ENCODE measurements at regions not wholly inside any gene's neighbourhood (a gene's known extent, or its start where the extent isn't known, plus 50 kb on each side); places are given as distances from the start of the nearest gene placed in this dataset.
"Not testable (repeated sequence)": the region's sequence is repeated elsewhere in the genome, so short reads cannot be mapped to it uniquely, and the experiment has no call there.

DNA sequence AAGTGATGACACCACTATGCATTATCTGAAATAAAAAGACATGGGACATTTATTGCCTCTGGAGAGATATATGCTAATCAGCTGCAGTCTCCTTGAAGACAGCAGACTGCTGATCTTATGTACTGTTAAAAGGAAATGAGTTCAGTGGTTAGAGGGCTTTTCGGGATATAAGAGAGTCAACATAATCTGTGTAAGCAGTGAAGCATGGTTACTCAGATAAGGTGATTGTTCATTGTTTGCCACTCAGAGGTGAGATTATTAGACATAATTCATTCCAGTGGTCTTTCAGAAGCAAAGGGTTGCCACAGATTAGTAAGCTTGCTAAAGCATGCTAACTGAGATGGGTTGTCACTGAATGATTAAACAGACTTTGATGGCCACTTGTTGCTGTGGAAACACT lies 1450.7 kb upstream of the ADGRB3 start:
- H3K9me3 ChIP-seq = no peaks in the 10 kb centered on the region
- DNase-seq = no peak
- H3K27me3 ChIP-seq = no peaks in the 10 kb centered on the region
- H3K36me3 ChIP-seq = no peaks in the 10 kb centered on the region
- H3K4me3 ChIP-seq = no peak overlapping the region

DNA sequence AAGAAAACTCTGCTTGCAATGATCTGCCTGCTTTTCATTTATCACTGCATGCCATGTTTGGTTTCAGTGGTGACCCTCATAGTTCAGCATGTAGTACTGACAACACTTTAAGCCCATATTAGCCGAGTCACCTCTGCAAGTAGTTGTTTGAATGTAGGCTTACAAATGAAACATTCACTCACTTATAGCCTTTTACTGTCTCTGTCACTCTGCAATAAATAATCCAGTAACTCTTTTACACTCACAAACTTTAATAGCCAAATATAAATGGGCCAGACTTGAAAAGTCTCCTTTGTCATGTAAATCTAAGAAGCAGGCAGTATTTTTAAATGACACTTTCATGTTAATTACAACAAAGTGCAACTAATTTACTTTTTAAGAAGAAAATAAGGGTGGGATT lies 1460.0 kb upstream of the ADGRB3 start:
- no peaks in the 10 kb centered on the region for H3K9me3 ChIP-seq
- DNase-seq = no peak
- H3K4me3 ChIP-seq = no peak overlapping the region

GRCh38 chr6:67165606-67166005 lies 1458.6 kb upstream of the EYS start:
- Histone ChIP-seq H3K9me3 (no peaks in the 10 kb centered on the region; the same call in 1 of the 2 replicates), H3K27me3 (no peaks in the 10 kb centered on the region), H3K4me3 (no peak overlapping the region), H3K36me3 (no peaks in the 10 kb centered on the region)
- no peak for DNase-seq

More for the DNA sequence above, 1460.0 kb upstream of the ADGRB3 start:
- no peaks in the 10 kb centered on the region for H3K27me3 ChIP-seq
- H3K36me3 ChIP-seq = no peaks in the 10 kb centered on the region

DNA sequence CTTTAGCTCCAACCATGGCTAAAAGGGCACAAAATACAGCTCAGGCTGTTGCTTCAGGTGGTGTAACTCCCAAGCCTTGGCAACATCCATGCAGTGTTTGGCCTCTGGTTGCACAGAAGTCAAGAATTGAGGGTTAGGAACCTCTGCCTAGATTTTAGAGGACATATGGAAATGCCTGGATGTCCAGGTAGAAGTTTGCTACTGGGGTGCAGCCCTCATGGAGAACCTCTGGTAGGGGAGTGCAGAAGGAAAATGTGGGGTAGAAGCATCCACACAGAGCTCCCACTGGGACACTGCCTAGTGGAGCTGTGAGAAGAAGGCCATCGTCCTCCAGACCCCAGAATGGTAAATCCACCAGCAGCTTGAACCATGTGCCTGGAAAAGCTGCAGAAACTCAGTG lies 1453.8 kb upstream of the EYS start:
- Histone ChIP-seq H3K9me3 (no peaks in the 10 kb centered on the region; the same call in 1 of the 2 replicates), H3K27me3 (no peaks in the 10 kb centered on the region), H3K4me3 (no peak overlapping the region), H3K36me3 (no peaks in the 10 kb centered on the region)
- DNase-seq = no peak

DNA sequence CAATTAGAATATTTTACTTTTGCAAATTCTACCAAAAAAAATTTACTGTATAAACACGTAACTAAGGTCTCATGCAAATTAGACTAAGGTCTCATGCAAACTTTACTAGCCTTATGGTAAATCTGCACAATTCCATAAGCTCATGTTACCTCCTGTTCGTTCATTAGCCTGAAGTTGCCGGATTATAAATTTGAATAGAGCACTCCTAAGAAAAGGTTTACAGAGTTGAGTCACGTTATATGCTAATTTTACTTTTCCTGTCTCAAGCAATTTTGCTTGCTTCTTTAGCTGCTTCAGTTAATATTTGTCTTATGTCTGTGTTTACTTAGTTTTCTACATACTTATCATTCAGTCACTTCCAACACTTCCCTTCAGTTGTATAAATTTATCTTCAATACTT lies 1434.0 kb upstream of the EYS start:
- Histone ChIP-seq H3K9me3 (no peaks in the 10 kb centered on the region), H3K27me3 (no peaks in the 10 kb centered on the region), H3K36me3 (no peaks in the 10 kb centered on the region), H3K4me3 (no peak overlapping the region)
- DNase-seq = no peak

GRCh38 chr6:67133973-67134372 lies 1426.9 kb upstream of the EYS start:
- H3K27me3 ChIP-seq = no peaks in the 10 kb centered on the region
- H3K36me3 ChIP-seq = no peaks in the 10 kb centered on the region
- DNase-seq = no peak
- no peaks in the 10 kb centered on the region for H3K9me3 ChIP-seq
- no peak overlapping the region for H3K4me3 ChIP-seq

DNA sequence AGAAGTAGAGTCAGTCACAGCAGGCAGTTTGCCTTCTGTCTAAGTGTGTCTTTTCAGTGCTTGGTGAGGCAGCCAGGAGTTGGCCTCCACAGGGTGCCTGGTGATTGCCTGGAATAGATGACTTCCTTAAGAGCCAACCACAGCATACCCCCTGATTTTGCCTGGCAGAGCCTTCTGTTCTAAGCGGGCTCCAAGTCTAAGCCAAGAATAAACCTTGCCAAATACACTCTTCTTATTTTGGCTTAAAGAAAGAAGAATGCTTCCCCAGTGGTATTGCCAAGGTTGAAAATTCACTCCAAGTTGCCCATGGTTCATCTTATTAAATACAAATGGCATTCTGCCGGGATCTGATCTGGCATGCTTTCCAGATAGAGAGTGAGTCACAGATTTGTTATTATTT lies 1424.8 kb upstream of the EYS start:
- Histone ChIP-seq H3K9me3 (no peaks in the 10 kb centered on the region), H3K27me3 (no peaks in the 10 kb centered on the region), H3K4me3 (no peak overlapping the region), H3K36me3 (no peaks in the 10 kb centered on the region)
- DNase-seq = peak; percentile 93

GRCh38 chr6:67129780-67130179 lies 1422.8 kb upstream of the EYS start:
- Histone ChIP-seq H3K27me3 (no peaks in the 10 kb centered on the region), H3K36me3 (no peaks in the 10 kb centered on the region)

GRCh38 chr6:67127041-67127440 lies 1420.0 kb upstream of the EYS start:
- Histone ChIP-seq H3K9me3 (no peaks in the 10 kb centered on the region), H3K4me3 (no peak overlapping the region), H3K27me3 (no peaks in the 10 kb centered on the region), H3K36me3 (no peaks in the 10 kb centered on the region)
- DNase-seq = no peak

More at GRCh38 chr6:67129780-67130179, 1422.8 kb upstream of the EYS start:
- DNase-seq = peak; percentile 25
- Histone ChIP-seq H3K9me3 (no peaks in the 10 kb centered on the region), H3K4me3 (no peak overlapping the region)

DNA sequence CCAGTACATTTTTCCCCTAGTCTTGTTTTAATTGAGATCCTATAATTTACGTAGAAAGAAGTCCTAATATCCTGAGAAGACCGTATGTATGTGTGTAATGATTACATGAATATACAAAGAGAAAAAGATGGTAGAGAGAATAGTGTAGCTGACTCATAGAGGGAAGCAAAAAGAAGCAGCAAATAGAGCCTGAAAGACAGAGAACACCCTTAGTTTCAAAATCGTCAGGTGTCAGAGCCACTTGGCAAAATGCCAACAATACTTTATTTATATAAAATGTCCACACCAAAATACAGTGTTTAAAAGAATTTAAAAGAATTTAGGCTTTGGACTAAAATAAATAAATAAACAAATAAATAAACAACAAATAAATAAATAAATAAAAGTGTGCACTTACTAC lies 1414.1 kb upstream of the EYS start:
- Histone ChIP-seq H3K27me3 (no peaks in the 10 kb centered on the region), H3K4me3 (no peak overlapping the region), H3K9me3 (no peaks in the 10 kb centered on the region), H3K36me3 (no peaks in the 10 kb centered on the region)
- DNase-seq = no peak

- DNase-seq = no peak
- Histone ChIP-seq H3K36me3 (no peaks in the 10 kb centered on the region), H3K4me3 (no peak overlapping the region), H3K9me3 (no peaks in the 10 kb centered on the region), H3K27me3 (no peaks in the 10 kb centered on the region)
Measured at GRCh38 chr6:67112120-67112519, 1405.1 kb upstream of the EYS start.

DNA sequence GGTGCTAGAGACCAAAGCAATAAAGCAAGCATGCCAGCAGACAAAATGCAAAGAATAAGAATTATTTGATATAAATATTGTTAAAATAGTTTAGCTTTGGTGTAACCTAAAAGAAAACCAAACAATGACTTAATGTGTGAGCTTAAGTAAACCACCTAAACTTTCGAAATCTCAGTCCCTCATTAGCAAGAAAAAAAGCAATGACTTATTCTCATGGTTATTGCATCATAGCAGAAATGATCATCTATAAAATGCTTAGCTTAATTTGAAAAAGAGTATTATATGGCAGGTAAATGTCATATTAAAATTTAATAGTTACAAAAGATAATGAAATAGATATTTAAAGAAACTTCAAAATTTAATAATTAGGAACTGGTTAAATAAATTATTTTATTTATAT lies 1395.7 kb upstream of the EYS start:
- Histone ChIP-seq H3K36me3 (no peaks in the 10 kb centered on the region), H3K27me3 (no peaks in the 10 kb centered on the region), H3K4me3 (no peak overlapping the region), H3K9me3 (no peaks in the 10 kb centered on the region; the same call in 1 of the 2 replicates)
- no peak for DNase-seq

- H3K9me3 ChIP-seq, H3K36me3 ChIP-seq, DNase-seq, H3K27me3 ChIP-seq, H3K4me3 ChIP-seq: not testable (repeated sequence)
Measured at GRCh38 chr6:67095618-67096226, 1388.7 kb upstream of the EYS start.

GRCh38 chr6:67094431-67094946 lies 1387.5 kb upstream of the EYS start:
- H3K4me3 ChIP-seq = no peak overlapping the region
- no peaks in the 10 kb centered on the region for H3K27me3 ChIP-seq
- DNase-seq = no peak
- H3K36me3 ChIP-seq = no peaks in the 10 kb centered on the region
- H3K9me3 ChIP-seq = no peaks in the 10 kb centered on the region

DNA sequence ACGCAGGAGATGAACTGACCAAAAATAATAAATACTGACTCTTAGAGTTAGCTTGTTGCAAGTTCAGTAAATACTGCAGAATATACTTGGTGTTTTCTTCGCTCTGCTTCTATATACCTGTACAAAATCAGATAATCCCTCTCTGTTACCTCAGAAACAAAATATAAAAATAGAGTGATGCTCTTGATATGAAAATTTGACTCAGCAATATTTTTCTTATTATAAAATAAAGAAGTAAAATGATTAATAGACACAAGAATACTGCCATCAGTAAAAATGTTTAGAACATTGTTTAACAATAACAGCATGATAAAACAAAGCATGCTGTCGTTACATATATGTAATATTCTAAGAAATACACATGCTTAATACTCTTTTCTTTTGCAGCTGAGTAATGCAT lies 1366.9 kb upstream of the EYS start:
- no peak overlapping the region for H3K4me3 ChIP-seq
- no peaks in the 10 kb centered on the region for H3K36me3 ChIP-seq

DNA sequence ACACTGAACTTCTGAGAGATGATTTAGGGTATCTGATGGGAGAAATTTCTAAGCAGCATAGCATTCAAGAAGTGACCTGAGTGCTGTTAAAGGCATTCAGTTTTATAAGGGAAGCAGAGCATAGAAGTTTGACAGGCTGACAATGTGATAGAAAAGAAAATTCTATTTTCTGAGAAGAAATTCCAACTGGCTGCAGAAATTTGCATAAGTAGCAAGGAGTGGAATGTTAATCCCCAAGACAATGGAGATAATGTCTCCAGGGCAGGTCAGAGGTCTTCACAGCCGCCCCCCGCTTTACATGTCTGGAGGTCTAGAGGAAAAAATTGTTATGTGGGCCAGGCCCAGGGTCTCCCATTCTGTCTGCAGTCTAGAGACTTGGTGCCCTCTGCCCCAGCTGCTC lies 1361.8 kb upstream of the EYS start:
- DNase-seq = no peak
- Histone ChIP-seq H3K27me3 (no peaks in the 10 kb centered on the region), H3K9me3 (peaks cover 4% of the 10 kb centered on the region; the same call in 1 of the 2 replicates)

More for the DNA sequence above, 1366.9 kb upstream of the EYS start:
- no peak for DNase-seq
- no peaks in the 10 kb centered on the region for H3K27me3 ChIP-seq
- H3K9me3 ChIP-seq = no peaks in the 10 kb centered on the region

GRCh38 chr6:67064323-67064722 lies 1357.3 kb upstream of the EYS start:
- peaks cover 6% of the 10 kb centered on the region for H3K9me3 ChIP-seq
- no peak overlapping the region for H3K4me3 ChIP-seq
- DNase-seq = no peak
- H3K36me3 ChIP-seq = no peaks in the 10 kb centered on the region
- H3K27me3 ChIP-seq = no peaks in the 10 kb centered on the region

More for the DNA sequence above, 1361.8 kb upstream of the EYS start:
- H3K36me3 ChIP-seq = no peaks in the 10 kb centered on the region
- no peak overlapping the region for H3K4me3 ChIP-seq

DNA sequence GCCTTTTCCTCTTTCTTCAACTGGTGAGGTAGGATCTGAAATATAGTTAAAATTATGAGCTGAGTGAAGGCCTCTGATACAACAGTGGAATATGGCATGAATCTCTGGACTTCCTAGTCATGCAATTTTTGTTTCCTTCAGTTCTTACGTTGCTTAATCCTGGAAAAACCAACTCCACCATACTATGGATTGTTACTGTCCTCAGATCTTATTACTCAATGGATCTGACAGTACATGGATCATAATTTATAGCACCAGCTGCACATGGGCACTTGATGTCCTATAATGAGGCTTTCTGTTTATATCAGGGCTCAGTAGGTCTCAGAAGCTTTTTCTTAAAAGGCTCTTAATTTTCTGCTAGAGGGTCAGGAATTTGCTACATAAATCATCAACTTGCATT lies 1341.0 kb upstream of the EYS start:
- Histone ChIP-seq H3K27me3 (no peaks in the 10 kb centered on the region), H3K9me3 (no peaks in the 10 kb centered on the region), H3K36me3 (no peaks in the 10 kb centered on the region), H3K4me3 (no peak overlapping the region)
- DNase-seq = no peak

All from MG63 (cell line).